Subcutaneous abdominal adipose tissue (tissue), 5 donors: ENCODE measurements at regions not wholly inside any gene's neighbourhood (a gene's known extent, or its start where the extent isn't known, plus 50 kb on each side); places are given as distances from the start of the nearest gene placed in this dataset.

ENCODE experiments used
- H3K27ac ChIP-seq: one replicate; pipeline ENCODE4 v1.7.0; 2013; ENCODE audit warnings: low read depth, mild to moderate bottlenecking, inconsistent platforms, low read length, moderate library complexity
- H3K27me3 ChIP-seq, 5 donors: one replicate each; pipeline ENCODE4 v1.7.0; 2013; ENCODE audit warnings: low read length in 5 of 5, inconsistent platforms in 1 of 5; ENCODE audit not compliant: control insufficient read depth in 5 of 5, insufficient read depth in 4 of 5
- H3K36me3 ChIP-seq, 5 donors: one replicate each; pipeline ENCODE4 v1.7.0; 2013; ENCODE audit warnings: low read length in 5 of 5; ENCODE audit not compliant: control insufficient read depth in 5 of 5, insufficient read depth in 5 of 5
- H3K4me1 ChIP-seq, 5 donors: one replicate each; pipeline ENCODE4 v1.7.0; 2013; ENCODE audit warnings: low read length in 5 of 5, mild to moderate bottlenecking in 3 of 5, moderate library complexity in 1 of 5; ENCODE audit not compliant: control insufficient read depth in 5 of 5, insufficient read depth in 5 of 5
- H3K4me3 ChIP-seq, 5 donors: one replicate each; pipeline ENCODE4 v1.7.0; 2013; ENCODE audit warnings: low read length in 5 of 5, low read depth in 1 of 5
- H3K9ac ChIP-seq, 5 donors: one replicate each; pipeline ENCODE4 v1.7.0; 2013; ENCODE audit warnings: low read length in 5 of 5, mild to moderate bottlenecking in 4 of 5, moderate library complexity in 3 of 5
- H3K9me3 ChIP-seq, 5 donors: one replicate each; pipeline ENCODE4 v1.7.0; 2013; ENCODE audit warnings: low read length in 5 of 5; ENCODE audit not compliant: control insufficient read depth in 5 of 5
- donor health status: healthy.
- donor health status: healthy.
- donor health status: healthy.
- donor health status: healthy.
- donor health status: healthy.

DNA sequence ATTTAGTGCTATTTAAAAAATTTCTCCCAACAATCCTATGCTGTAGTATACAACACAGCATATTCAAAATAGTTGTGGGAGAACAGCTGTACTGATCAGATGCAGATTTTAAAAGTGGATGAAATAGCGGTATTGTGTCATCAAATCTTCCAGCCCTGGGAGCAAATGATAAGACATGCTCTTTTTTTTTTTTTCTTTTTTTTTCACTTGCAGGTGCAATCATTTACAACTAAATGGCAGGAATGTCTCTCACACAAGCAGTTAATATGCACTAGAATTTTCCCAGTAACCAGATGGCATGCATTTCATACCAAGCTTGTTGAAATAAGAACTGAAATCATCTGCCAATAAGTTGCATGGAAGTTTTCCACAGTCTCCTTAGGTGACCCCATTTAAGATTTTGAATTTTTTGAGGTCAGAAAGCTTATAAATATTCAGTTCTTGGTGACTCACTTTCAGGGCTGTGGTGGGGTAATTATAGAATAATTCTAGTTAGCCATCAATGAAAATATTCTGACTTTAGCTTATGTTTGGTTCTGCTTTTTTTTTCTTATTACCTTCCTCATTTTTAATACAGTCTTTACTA is 623.9 kb upstream of the NR5A2 start:
- H3K27me3 ChIP-seq = no peaks in the 10 kb centered on the region
- no peaks in the 10 kb centered on the region for H3K9me3 ChIP-seq
- no peak overlapping the region for H3K9ac ChIP-seq
- H3K27ac ChIP-seq = no peak overlapping the region
- peaks cover 0 to 11% (median 0%) of the 10 kb centered on the region in 5 donors for H3K4me1 ChIP-seq
- H3K4me3 ChIP-seq = no peak overlapping the region
- no peaks in the 10 kb centered on the region for H3K36me3 ChIP-seq

DNA sequence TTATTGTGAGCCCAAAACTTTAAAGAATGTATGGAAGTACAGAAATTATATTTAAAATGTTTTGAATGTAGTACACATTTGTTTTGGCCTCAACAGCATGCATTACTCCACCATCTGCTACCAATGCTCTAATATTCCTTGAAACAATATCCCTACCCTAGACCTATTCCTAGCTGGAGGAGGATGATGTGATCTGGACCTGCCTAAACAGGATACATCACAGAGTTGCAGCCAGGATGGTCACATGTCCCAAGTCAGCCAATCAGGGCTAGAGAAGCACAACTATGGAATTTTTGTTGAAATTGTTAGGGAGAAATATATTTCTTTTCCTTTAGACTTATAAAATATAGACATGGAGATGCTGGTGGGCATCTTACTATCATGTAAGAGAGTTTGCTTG is 623.3 kb upstream of the NR5A2 start:
- Histone ChIP-seq H3K4me3 (no peak overlapping the region), H3K9me3 (no peaks in the 10 kb centered on the region), H3K4me1 (peaks cover 0 to 11% (median 0%) of the 10 kb centered on the region in 5 donors), H3K9ac (no peak overlapping the region), H3K36me3 (no peaks in the 10 kb centered on the region), H3K27me3 (no peaks in the 10 kb centered on the region), H3K27ac (no peak overlapping the region)

DNA sequence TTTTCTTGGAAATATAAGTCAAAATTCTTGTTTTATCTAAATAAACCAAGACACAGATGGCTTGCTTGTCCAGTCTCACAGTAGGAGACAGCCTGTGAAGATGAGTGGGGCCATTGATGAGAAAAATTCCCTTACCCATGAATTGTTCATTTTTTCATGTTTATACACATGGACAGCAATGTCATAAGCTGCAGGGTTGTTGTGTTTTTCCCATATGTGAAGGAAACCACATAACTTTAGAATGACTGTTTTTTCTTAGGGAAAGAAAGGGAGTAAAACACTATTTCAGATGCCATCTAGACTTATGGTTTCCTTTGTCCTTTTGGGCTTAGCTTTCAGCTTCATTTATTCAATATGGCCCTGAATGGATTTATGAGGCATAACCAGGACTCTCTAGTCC is 622.5 kb upstream of the NR5A2 start:
- Histone ChIP-seq H3K9ac (no peak overlapping the region), H3K27ac (no peak overlapping the region), H3K9me3 (no peaks in the 10 kb centered on the region), H3K27me3 (no peaks in the 10 kb centered on the region), H3K4me3 (no peak overlapping the region), H3K36me3 (no peaks in the 10 kb centered on the region), H3K4me1 (peaks cover 0 to 11% (median 0%) of the 10 kb centered on the region in 5 donors)

GRCh38 chr1:199405634-199406196 is 621.8 kb upstream of the NR5A2 start:
- Histone ChIP-seq H3K4me1 (peaks cover 0 to 11% (median 0%) of the 10 kb centered on the region in 5 donors), H3K9me3 (no peaks in the 10 kb centered on the region), H3K27ac (no peak overlapping the region), H3K4me3 (no peak overlapping the region), H3K27me3 (no peaks in the 10 kb centered on the region), H3K9ac (no peak overlapping the region), H3K36me3 (no peaks in the 10 kb centered on the region)

- no peak overlapping the region for H3K9ac ChIP-seq
- no peak overlapping the region for H3K27ac ChIP-seq
- H3K27me3 ChIP-seq = no peaks in the 10 kb centered on the region
- H3K36me3 ChIP-seq = no peaks in the 10 kb centered on the region
- no peaks in the 10 kb centered on the region for H3K4me1 ChIP-seq
- H3K9me3 ChIP-seq = no peaks in the 10 kb centered on the region
- H3K4me3 ChIP-seq = no peak overlapping the region
These were observed 617.0 kb upstream of the NR5A2 start for GRCh38 chr1:199410462-199410861.

GRCh38 chr1:199411506-199411905 is 616.0 kb upstream of the NR5A2 start:
- H3K4me1 ChIP-seq = no peaks in the 10 kb centered on the region
- H3K36me3 ChIP-seq = no peaks in the 10 kb centered on the region
- peaks cover 0 to 10% (median 9%) of the 10 kb centered on the region in 5 donors for H3K9me3 ChIP-seq
- H3K27ac ChIP-seq = no peak overlapping the region
- no peaks in the 10 kb centered on the region for H3K27me3 ChIP-seq
- H3K9ac ChIP-seq = no peak overlapping the region
- H3K4me3 ChIP-seq = no peak overlapping the region

DNA sequence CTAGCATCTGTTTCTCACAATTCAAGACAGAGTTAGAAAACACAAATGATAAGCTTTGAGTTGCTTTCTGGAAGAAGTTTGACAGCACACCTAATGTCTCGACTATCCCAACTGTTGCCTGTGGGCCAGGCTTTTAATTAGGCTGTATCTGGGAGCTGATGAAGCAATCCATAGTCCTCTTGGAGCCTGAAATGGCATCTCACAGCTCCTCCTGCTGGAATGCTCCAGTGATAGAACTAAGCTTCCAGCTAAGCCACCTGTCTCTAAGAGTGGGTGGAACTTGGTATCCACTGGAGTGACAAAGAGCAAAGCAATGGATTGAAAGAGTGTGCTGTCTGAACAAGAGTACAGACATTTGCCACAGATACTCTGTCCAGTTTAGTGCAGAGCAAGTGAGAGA is 605.3 kb upstream of the NR5A2 start:
- Histone ChIP-seq H3K4me1 (no peaks in the 10 kb centered on the region), H3K27ac (no peak overlapping the region), H3K9me3 (peaks cover 0 to 4% (median 0%) of the 10 kb centered on the region in 5 donors), H3K9ac (no peak overlapping the region), H3K4me3 (no peak overlapping the region), H3K27me3 (no peaks in the 10 kb centered on the region), H3K36me3 (no peaks in the 10 kb centered on the region)

GRCh38 chr1:199447906-199448305 is 579.6 kb upstream of the NR5A2 start:
- H3K27me3 ChIP-seq = no peaks in the 10 kb centered on the region
- no peak overlapping the region for H3K4me3 ChIP-seq
- H3K9me3 ChIP-seq = peaks cover 0 to 3% (median 0%) of the 10 kb centered on the region in 5 donors
- no peak overlapping the region for H3K27ac ChIP-seq
- no peak overlapping the region for H3K9ac ChIP-seq
- no peaks in the 10 kb centered on the region for H3K36me3 ChIP-seq
- H3K4me1 ChIP-seq = no peaks in the 10 kb centered on the region

DNA sequence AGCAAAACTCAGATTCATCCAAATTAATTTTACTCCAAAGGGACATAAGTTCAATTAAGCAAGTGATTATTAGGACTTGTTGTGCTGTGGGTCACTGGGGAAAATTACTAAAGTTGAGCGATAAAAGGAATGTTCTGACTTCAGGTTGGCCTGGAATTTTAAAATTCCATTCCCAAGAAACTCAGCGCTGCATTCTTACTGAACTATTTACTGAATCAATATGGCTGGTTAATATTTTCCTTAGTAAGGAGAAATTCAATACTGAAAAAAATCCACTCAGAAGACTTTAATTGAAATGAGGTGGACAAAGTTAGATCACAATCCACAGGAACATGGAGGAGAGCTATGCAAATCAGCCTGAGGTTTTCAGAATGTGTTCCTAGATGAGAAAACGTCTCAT is 578.9 kb upstream of the NR5A2 start:
- H3K4me1 ChIP-seq = no peaks in the 10 kb centered on the region
- no peak overlapping the region for H3K27ac ChIP-seq
- no peaks in the 10 kb centered on the region for H3K9me3 ChIP-seq
- no peaks in the 10 kb centered on the region for H3K27me3 ChIP-seq
- H3K9ac ChIP-seq = no peak overlapping the region
- no peak overlapping the region for H3K4me3 ChIP-seq
- no peaks in the 10 kb centered on the region for H3K36me3 ChIP-seq

- Histone ChIP-seq H3K4me3 (no peak overlapping the region), H3K36me3 (no peaks in the 10 kb centered on the region), H3K9me3 (no peaks in the 10 kb centered on the region), H3K27ac (no peak overlapping the region), H3K4me1 (no peaks in the 10 kb centered on the region), H3K9ac (no peak overlapping the region), H3K27me3 (no peaks in the 10 kb centered on the region)
These were observed 578.3 kb upstream of the NR5A2 start for GRCh38 chr1:199449221-199449620.
